Effector CD8-positive, alpha-beta T cell (primary cell): ENCODE measurements at regions not wholly inside any gene's neighbourhood (a gene's known extent, or its start where the extent isn't known, plus 50 kb on each side); places are given as distances from the start of the nearest gene placed in this dataset.
"Not testable (repeated sequence)": the region's sequence is repeated elsewhere in the genome, so short reads cannot be mapped to it uniquely, and the experiment has no call there.

Source experiments
- DNase-seq: peaks from one replicate; lab custom pipeline; 2025; lab: John Stamatoyannopoulos, UW

DNA sequence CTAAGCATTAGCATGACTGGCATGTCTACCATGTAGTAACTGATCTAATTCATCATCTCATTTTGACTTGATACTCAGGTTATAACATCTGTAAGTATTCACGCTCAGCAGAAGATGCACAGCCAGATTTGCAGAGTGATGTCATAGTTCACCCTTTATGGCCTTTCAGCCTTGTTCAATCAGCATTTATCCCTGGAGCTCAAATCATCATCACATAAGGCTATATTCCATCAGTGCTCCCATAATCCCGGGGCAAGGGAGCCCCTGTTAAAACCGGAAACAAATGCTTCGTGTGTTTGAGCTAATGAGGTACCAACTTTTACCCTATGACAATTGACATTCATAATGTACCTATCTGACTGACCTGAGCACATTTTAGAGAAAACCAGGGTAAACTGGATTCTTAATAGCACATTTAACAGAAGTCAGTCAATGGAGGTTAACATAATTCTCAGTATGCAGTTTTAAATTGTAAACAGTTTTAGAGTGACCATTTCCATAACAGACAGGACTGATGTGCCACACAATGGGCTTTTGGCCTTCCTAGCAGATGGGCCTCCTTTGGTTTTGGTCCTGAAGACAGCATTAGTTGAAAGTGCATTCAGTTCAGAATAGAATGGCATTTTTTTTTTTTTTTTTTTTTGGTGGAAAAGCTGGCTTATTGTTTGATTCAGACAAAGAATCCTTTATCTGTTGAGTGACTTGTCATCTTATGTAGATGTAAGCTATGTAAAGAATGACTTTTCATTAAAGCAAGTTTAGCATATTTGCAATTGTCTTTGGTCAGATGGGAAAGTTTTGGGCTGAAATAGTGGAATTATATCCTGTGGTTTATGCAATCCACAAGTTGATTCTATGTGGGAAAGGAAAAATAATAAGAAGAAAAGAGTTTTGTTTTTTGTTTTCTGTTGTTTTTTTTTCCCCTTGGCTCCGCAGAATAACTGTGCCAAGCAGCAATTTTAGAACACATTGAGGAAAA, 866.0 kb upstream of the ACVR2A start:
- no peak for DNase-seq

DNA sequence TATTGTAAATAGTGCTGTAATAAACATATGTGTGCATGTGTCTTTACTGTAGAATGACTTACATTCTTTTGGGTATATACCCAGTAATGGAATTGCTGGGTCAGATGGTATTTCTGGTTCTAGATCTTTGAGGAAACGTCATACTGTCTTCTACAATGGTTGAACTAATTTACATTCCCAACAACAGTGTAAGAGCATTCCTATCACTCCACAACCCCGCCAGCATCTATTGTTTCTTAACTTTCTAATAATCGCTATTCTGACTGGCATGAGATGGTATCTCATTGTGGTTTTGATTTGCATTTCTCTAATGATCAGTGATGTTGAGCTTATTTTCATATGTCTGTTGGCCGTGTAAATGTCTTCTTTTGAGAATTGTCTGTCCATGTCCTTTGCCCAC, 873.8 kb upstream of the ACVR2A start:
- not testable (repeated sequence) for DNase-seq

DNA sequence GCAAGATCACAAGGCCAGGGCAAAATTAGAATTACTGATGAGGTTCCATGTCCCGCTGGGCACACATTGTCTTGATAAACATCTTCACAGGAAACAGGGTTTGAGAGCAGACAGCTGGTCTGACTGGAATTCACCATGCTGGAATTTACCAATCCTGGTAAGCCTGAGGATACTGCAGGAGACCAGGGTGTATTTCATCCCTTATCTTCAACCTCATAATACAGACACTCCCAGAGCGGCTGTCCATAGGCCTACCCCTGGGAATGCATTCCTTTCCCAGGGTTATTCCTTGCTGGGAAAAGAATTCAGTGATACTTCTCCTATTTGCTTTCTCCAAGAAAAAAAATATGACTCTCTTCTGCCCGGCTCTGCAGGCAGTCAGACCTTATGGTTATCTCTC, 875.1 kb upstream of the ACVR2A start:
- DNase-seq: not testable (repeated sequence)

DNA sequence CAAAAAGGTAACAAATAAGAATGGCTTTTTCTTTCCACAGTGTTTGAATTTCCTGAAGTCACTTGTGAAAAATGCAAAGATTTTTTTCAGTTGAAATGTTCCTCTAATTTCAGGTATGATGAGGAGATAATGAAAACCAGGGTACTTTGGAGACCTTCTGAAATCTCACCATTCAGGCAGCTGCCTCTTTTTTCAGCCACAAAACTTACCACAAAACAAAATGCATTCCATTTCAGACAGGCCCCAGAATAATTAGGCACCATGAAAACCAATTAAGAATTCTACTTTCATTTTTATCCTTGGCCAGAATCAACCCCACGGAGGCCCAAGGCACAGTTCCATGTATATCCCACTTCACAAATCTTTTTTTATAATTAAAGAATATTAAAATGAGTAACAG, 880.3 kb upstream of the ACVR2A start:
- DNase-seq: no peak

DNA sequence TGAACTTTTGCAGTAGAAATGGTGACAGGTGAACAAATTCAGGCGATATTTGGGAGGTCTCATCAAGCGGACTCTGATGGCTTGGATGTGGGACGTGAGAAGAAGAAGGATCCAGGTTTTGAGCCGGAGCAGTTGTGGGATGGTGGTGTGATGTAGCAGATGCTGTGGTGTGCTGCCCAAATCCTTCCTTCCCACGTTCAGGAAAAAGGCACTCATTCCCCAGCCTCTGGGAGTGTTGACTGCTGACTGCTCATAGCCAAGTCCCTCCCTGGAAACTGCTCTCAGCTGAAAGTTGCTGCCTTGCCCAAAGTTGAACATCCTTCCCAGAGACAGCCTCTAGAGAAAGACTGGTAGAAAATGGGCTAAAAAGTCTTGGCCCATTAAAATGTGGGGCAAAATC, 890.3 kb upstream of the ACVR2A start:
- DNase-seq: no peak

DNA sequence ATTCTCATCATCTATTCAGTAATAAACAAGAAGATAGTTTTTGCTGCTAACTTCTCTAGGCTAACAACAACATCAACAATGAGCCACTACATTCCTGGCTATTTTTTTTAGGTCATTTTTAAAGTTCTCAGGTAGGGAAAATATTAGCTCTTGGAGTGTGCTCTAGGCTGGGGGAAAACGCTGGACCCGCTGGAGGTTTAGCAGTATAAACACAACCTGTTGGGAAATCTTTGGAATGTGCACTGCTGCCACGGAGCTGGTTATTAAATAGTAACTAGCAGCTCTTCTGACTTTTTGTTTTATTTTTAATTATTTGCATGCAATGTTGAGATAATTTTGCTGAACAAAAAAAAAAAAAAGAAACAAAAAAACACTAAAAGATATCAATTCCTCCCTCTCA, 892.1 kb upstream of the ACVR2A start:
- no peak for DNase-seq

DNA sequence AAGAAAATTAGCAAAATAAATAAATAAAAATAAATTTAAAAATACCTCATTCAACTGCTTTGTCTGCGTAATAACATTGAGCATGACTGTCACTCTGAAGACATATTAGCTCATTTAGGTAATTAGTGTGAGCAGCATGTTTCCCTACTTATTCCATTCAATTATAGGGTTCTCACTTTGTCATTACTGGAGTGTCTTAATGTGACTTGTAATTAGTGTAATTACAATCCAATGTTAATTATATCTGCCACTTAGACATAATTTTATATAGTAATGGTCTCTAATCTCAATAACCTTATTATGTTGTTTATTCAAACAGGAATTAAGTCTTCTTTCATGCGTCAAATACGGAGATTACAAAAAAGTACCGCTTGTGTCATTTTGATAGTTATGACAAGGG, 893.9 kb upstream of the ACVR2A start:
- no peak for DNase-seq

DNA sequence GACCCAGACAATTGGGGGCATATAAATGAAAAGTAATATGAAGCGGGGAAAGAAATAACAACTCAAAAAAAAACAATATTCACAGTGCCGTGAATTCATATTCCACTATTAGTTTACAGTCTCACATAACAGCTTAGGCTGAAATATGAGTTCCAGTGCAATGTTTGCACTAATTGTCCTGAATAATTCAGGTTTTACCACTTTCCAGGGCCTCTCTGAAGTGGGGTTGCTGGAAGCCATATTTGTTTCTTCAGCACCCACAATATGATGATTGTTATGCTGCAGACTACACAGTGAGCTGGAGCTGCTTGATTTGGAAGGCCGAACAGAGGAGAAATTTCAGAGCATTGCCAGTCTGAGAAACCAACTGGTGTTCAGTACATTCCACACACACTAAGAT, 894.5 kb upstream of the ACVR2A start:
- DNase-seq: no peak

DNA sequence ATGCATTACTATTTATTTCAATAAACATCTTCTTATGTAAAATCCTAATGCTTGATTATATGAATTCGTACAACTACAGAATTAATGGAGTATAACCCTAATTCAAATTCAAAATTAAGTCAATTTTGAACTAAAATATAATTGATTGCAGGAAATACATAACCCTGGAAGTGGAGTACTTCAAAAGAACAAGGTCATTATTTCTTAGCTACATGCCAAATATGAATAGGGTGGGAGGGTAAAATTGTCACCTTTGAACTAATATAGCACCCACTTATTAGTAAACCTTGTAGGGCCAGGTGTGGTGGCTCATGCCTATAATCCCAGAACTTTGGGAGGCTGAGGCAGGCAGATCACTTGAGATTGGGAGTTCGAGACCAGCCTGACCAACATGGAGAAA, 895.4 kb upstream of the ACVR2A start:
- no peak for DNase-seq

DNA sequence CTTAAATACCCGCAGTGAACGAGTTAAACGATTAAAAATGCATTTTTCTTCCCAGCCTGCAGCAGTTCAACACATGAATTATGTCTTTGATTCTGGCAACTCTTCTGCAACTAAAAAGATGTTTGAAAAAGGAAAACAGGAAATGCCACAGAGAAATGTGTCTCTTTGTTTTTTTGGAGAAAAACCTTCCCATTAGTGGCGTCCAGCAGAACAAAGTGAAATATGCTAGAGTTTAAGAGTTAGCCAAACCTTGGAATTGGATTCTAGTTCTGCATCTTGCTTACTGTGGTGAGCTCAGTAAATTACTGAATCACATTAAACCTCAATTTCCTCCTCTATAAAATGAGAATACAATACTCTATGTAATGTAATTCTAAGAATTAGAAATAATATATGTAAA, 900.2 kb upstream of the ACVR2A start:
- DNase-seq: no peak

DNA sequence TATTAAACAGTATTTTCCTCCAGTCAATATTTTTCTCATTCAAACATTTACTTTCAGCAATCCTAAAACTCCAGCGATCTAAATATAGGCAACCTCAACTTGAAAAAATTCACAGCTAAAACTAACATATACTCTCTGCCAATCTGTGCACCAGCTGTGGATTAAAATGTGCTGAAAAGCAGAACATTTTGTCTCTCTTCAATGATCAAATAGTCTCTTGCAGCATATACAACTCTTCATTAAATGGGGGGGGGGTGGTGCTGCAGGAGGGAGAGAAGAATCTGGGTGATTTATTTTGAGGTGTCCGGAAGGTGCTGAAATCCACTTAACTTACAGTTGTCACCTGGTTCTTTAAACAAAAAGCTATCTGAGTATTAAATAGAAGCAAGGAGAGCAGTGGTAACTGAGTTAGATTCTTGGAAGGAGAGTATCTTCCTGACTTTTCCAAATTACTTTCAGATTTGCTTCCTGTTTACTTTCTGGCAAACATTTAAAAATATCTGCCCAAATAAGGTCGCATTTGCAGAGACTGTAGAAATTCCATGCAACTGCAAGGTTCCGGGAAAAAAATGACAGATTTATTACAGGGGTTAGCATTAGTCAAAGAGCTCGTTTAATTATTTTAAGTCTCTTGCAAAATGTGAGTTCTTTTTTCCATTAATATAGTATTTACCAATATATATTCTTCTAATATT, 904.7 kb upstream of the ACVR2A start:
- no peak for DNase-seq

DNA sequence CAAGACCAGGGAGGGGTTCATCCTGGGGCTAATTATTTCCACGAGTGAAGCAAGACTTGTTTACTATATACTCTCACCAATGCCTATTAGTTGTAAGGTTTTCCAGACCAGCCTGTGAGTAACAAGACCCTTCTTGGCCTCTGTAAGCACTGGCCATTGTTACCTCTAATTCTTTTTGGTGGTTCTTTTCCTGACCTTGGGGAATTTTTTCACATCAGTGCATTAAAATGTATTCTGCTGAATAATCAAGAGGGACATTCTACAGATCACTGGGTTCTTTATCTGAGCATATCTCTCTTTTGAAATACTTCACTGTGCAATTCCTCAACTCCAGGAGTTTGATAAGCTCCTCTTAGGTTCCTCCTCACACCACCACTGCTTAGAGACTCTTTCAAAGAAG, 909.9 kb upstream of the ACVR2A start:
- DNase-seq: no peak

DNA sequence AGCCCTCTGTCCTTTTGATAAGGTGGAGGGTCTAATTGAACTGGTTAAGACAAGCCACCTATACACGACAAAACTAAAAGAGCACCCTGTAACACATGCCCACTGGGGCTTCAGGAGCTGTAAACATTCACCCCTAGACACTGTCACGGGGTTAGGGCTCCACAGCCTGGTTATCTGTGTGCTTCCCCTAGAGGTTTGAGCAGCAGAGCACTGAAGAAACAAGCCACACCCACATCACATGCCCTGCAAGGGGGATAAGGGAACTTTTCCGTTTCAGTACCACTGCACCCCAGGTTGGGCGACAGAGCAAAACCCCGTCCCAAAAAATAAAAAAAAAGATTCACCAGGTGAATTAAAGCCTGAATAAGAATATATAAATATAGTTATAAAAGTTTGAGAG, 913.7 kb upstream of the ACVR2A start:
- DNase-seq: no peak

DNA sequence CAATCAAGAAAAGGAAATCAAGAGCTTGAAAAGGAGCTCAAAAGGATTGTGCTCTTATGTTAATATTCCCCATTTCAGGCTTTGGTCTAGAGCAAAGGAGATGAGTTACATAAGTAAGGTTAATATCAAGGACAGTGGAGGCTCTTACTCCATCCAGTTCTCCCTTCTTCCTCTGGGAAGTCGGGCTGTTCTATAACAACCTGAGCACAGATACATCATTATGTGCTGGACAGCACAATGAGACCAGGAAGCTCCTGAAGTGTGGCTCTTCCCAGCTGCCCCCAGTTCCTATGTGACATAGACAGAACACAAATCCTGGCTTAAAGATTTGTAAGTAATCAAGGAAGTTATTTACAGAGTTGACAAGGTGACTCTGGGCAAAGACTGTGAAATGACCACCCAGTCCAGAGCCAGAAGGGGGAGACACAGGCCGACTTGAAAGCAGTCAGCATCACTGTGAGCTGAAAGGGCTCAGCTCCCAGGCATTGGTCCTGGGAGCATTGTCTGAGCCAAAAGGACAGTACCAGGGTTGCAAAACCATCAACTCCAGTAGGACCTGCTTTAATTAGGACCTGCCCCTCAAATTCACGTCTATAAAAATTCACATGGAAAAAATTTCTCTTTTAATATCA, 917.6 kb upstream of the ACVR2A start:
- DNase-seq: no peak

DNA sequence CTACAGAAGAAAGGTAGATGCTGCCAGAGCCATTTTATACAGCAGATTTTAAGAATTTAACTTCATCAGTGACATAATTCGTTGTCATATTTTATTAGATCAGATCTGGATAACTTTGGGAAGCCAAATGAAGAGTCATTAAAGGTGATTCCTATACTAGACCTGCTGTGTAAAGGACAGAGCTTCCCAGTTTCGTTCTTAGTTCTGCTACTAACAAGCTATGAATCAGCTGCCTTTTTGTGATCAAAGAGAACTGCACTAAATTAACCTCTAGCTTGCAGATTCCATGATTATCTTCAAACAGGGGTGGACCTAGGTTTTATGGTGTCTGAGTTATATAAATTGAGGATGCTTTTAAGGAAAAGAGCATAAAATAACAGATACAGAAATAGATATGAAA, 926.5 kb upstream of the ACVR2A start:
- no peak for DNase-seq

DNA sequence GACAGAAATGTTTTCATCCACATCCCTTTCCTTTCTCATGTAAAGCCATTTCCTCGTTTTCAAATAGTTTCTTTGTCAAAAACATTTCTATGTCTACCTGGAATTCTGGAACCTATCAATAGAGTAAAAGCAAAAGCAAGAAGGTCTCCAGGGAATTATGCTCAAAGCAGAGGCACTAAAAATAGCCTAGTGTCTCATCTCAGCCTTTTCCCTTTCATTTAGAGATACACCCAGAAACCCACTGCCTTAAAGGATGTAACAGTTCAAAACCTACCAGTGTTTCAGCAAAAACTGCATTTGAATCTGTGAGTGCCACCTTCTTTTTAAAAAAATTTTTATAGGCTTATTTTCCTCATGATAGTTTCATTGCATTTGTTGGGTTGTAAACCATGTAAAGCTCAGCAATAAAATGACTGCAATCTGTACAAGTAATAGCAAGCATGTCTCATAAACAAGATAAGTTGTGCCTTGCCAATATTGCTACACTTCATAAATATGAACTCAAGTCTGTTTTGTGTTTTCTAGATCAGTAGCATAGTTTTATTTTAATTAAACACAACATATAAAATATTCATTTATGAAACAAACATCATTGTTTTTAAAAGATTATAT, 927.3 kb upstream of the ACVR2A start:
- no peak for DNase-seq

DNA sequence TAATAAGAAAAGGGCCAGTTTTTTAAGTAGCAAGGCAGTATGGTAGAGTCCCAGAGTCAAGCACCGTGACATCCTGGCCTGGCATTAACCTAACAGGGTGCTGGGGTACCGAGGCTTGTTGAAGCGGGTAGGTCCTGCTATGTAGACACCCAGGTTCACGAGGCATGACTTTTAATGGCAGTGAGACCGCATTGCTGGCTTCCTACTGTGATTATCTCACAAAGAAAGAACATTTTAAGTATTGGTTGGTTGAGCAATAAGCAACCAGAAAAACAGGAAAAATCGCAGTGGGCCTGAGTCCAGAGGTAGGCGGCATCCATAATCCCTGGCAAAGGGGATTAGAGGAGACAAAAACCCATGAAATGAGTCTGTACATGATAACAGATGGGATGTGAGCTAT, 927.9 kb upstream of the ACVR2A start:
- no peak for DNase-seq

DNA sequence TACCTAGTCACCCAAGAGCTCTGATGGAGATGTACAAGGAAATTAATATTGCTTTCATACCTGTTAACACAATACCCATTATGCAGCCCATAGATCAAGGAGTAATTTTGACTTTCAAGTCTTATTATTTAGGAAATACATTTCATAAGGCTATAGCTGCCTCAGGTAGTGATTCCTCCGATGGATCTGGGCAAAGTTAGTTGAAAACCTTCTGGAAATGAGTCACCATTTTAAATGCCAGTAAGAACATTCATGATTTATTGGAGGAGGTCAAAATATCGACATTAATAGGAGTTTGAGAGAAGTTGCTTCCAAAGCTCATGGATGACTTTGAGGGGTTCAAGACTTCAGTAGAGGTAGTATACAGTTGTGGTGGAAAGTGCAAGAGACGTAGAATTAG, 931.4 kb upstream of the ACVR2A start:
- no peak for DNase-seq

DNA sequence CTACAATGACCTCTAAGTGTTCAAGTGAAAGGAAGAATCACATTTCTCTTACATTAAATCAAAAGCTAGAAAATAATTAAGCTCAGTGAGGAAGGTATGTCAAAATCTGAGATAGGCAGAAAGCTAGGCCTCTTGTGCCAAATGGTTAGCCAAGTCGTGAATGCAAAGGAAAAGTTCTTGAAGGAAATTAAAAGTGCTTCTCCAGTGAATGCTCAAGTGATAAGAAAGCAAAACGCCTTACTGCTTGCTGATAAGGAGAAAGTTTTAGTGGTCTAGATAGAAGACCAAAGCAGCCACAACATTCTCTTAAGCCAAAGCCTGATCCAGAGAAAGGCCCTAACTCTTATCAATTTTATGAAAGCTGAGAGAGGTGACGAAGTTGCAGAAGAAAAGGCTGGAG, 932.3 kb upstream of the ACVR2A start:
- no peak for DNase-seq

DNA sequence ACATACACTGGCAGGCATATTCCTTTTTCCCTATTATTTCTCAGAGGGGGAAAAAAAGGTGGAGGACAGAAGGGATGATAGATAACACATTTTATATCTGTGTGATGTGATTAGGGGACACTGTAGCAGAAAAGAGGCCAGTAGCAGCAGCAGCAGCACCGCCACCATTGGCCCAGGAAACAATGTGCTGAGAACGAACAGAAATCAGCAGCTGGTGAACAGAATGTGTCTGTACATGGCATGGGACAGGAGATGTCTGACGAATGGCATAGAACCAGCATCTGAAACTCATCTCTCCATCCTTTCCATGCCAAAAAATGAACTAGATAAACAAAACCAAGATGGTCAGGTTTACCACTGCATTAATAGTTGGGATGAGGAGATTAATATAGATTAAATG, 936.1 kb upstream of the ACVR2A start:
- no peak for DNase-seq

DNA sequence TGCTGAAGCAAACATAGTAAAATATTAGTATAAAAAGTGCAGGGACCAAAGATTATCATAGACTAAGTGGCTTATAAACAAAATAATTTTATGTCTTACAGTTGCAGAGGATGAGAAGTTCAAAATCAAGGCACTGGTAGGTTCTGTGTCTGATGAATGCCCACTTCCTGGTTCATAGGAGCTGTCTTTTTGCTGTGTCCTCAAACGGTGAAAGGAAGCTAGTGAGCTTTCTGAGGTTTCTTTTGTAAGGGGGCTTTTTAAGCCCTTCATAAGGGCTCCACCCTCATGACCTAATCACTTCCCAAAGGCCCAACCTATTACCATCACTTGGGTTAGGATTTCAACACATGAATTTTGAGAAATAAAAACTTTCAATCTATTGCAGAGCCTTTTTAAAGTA, 946.7 kb upstream of the ACVR2A start:
- DNase-seq: no peak

DNA sequence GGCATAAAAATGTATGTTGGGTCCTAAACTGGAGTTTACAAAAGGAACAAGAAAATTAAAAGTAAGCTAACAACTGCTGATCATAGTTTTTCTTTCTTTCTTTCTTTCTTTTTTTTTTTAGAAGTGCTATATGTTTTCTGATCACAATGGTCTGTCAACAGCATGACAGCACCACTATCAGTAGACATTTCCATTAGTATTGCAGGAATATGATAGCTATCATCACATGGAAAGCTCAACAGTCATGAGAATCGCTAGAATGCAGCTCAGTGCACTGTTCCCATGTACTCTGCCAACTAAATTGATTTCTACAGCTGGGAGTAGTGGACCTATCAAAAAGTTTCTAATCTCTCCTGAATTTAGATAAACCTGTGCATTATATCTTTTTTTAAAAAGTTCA, 950.3 kb upstream of the ACVR2A start:
- no peak for DNase-seq
